ENCODE measurements at regions not wholly inside any gene's neighbourhood (a gene's known extent, or its start where the extent isn't known, plus 50 kb on each side); places are given as distances from the start of the nearest gene placed in this dataset.

GRCh38 chr7:138402749-138403148, 57.3 kb upstream of the TRIM24 start:
- TF ChIP-seq, protein P1, sequence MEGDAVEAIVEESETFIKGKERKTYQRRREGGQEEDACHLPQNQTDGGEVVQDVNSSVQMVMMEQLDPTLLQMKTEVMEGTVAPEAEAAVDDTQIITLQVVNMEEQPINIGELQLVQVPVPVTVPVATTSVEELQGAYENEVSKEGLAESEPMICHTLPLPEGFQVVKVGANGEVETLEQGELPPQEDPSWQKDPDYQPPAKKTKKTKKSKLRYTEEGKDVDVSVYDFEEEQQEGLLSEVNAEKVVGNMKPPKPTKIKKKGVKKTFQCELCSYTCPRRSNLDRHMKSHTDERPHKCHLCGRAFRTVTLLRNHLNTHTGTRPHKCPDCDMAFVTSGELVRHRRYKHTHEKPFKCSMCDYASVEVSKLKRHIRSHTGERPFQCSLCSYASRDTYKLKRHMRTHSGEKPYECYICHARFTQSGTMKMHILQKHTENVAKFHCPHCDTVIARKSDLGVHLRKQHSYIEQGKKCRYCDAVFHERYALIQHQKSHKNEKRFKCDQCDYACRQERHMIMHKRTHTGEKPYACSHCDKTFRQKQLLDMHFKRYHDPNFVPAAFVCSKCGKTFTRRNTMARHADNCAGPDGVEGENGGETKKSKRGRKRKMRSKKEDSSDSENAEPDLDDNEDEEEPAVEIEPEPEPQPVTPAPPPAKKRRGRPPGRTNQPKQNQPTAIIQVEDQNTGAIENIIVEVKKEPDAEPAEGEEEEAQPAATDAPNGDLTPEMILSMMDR (conservative IDR thresholded peaks at IDR 0.05; ENCODE audit: low read length) = no peak
- TF ChIP-seq EZH2phosphoT487 (IDR thresholded peaks at IDR 0.05; ENCODE audit: borderline replicate concordance) = no peak
